Astrocyte of the spinal cord (primary cell): ENCODE measurements at regions not wholly inside any gene's neighbourhood (a gene's known extent, or its start where the extent isn't known, plus 50 kb on each side); places are given as distances from the start of the nearest gene placed in this dataset.

ENCODE experiments used
- DNase-seq: peaks from one replicate; pipeline ENCODE4 v3.0.0; 2011; ENCODE audit warnings: low read depth, low spot score
- H3K4me3 ChIP-seq: 2 replicates; pipeline ENCODE4 v1.5.1; 2011; ENCODE audit warnings: low read depth, mild to moderate bottlenecking, low read length, moderate library complexity
- in situ Hi-C: cut with HindIII; loops from 2 replicates; pipeline ENCODE4 v1.10.0; 2017; ENCODE audit warnings: low sequenced_read_pairs
- TF ChIP-seq, protein P1 (sequence below): IDR thresholded peaks from 2 replicates; pipeline ENCODE4 v1.5.1; 2012; ENCODE audit warnings: low read depth, mild to moderate bottlenecking, low read length, inconsistent platforms

- peak; percentile 28 for DNase-seq
- no peak overlapping the region for H3K4me3 ChIP-seq
- TF ChIP-seq, protein P1, sequence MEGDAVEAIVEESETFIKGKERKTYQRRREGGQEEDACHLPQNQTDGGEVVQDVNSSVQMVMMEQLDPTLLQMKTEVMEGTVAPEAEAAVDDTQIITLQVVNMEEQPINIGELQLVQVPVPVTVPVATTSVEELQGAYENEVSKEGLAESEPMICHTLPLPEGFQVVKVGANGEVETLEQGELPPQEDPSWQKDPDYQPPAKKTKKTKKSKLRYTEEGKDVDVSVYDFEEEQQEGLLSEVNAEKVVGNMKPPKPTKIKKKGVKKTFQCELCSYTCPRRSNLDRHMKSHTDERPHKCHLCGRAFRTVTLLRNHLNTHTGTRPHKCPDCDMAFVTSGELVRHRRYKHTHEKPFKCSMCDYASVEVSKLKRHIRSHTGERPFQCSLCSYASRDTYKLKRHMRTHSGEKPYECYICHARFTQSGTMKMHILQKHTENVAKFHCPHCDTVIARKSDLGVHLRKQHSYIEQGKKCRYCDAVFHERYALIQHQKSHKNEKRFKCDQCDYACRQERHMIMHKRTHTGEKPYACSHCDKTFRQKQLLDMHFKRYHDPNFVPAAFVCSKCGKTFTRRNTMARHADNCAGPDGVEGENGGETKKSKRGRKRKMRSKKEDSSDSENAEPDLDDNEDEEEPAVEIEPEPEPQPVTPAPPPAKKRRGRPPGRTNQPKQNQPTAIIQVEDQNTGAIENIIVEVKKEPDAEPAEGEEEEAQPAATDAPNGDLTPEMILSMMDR = peak; percentile 89
- in situ Hi-C loops = no loop called here
These were observed 188.5 kb upstream of the GRAMD2B start for GRCh38 chr5:126234563-126235195.

GRCh38 chr5:126235628-126236027 lies 187.6 kb upstream of the GRAMD2B start:
- DNase-seq = no peak
- in situ Hi-C loops = no loop called here
- TF ChIP-seq, protein P1 = no peak
- H3K4me3 ChIP-seq = no peak overlapping the region

GRCh38 chr5:126236994-126237393 lies 186.2 kb upstream of the GRAMD2B start:
- TF ChIP-seq, protein P1 = no peak
- DNase-seq = no peak
- H3K4me3 ChIP-seq = no peak overlapping the region
- in situ Hi-C loops = no loop called here

DNA sequence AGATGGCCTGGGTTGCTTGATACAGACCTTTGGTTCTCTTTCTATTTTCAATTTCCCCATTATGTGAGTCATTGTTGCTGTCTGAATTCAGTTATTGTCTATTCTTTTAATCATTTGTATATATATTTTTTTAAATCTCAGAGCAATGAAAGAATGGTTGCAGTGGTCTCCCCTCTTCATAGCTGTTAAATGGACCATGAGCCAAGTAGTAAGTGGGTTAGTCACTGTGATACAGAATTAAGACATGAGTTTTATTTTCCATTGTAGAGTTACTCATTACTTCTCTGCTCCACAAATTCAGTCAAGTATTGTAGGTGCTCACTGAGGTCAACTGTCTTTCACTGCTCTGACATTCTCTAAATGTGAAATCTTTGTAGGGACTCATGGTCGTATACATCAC lies 174.6 kb upstream of the GRAMD2B start:
- TF ChIP-seq, protein P1 = no peak
- in situ Hi-C loops = no loop called here
- H3K4me3 ChIP-seq = no peak overlapping the region
- no peak for DNase-seq

GRCh38 chr5:126251024-126251423 lies 172.2 kb upstream of the GRAMD2B start:
- H3K4me3 ChIP-seq = no peak overlapping the region
- in situ Hi-C loops = no loop called here
- TF ChIP-seq, protein P1 = no peak
- no peak for DNase-seq

- no peak for DNase-seq
- TF ChIP-seq, protein P1 = no peak
- H3K4me3 ChIP-seq = no peak overlapping the region
- in situ Hi-C loops = no loop called here
These were observed 169.8 kb upstream of the GRAMD2B start for GRCh38 chr5:126253406-126253805.
